ENCODE measurements at regions not wholly inside any gene's neighbourhood (a gene's known extent, or its start where the extent isn't known, plus 50 kb on each side); places are given as distances from the start of the nearest gene placed in this dataset.

DNA sequence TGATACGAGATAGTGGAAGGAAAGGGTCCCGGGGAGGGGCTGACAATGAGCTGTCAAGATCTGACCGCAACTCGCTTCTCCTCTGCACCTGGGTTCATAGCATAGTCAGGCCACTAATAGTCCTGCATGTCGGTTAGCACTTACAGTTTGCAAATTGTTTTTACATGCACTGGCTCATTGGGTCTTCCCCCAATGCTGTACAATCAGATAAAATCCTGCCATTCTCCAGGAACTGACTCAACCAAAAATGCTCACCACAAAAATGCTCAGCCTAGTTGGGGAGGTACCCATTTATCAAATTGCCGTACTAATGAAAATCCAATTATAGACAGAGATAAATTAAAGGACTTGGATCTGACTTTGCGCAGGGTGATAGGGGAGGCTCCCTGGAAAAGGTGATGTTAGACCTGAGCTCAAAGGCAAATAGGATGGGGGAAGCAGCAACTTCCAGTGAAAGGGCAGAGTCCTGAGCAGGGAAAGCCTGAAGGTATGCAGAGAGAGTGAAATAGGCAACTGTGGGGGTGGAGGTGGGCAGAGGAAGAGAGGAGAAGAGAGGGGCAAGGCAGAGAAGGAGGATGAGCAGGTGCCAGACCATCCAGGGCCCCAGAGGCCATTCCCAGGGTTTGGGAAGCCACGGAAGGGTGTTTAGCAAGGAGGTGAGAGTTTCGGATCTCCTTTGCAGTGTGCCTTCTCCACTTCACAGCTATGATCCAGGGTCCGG, 326.1 kb upstream of the TSHZ3 start:
- TF ChIP-seq PAX5 (IDR thresholded peaks at IDR 0.05; ENCODE audit: insufficient read depth, low read length, severe bottlenecking) (no peak), POLR2AphosphoS5 (IDR thresholded peaks at IDR 0.05; ENCODE audit: low read depth, low read length) (no peak)
